ENCODE measurements at regions not wholly inside any gene's neighbourhood (a gene's known extent, or its start where the extent isn't known, plus 50 kb on each side); places are given as distances from the start of the nearest gene placed in this dataset.
"Not testable (repeated sequence)": the region's sequence is repeated elsewhere in the genome, so short reads cannot be mapped to it uniquely, and the experiment has no call there.

DNA sequence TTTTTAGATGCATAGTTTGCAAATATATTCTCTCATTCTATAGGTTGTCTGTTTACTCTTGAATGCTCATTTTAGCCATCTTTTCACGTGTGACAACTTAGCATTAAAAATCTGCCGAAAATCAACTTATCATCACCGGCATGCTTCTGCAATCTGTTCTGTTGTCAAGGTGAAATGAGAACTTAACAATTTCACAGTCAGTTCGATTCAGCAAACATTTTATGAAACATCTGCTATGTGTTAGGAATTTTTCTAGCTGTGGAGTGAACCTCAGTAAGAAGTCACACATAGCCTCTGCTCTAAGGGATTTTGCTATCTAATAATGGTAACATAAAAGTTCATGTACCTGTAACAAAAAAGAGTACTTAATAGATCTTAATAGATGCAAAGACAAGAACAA is 256.1 kb downstream of the ZWINT start:
- DNase-seq (ENCODE audit: low read depth in 2 of 2): no peak

DNA sequence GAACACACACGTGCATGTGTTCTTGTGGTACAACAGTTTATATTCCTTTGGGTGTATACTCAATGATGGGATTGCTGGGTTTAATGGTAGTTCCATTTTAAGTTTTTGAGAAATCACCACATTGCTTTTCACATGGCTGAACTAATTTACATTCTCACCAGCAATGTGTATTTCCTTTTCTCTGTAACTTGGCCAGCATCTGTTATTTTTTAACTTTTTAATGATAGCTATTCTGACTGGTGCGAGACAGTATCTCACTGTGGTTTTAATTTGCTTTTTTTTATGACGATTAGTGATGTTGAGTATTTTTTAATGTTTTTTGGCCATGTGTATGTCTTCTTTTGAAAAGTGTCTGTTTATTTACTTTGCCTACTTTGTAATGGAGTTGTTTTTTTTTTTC is 256.6 kb downstream of the ZWINT start:
- no peak for DNase-seq (ENCODE audit: low read depth in 2 of 2)

DNA sequence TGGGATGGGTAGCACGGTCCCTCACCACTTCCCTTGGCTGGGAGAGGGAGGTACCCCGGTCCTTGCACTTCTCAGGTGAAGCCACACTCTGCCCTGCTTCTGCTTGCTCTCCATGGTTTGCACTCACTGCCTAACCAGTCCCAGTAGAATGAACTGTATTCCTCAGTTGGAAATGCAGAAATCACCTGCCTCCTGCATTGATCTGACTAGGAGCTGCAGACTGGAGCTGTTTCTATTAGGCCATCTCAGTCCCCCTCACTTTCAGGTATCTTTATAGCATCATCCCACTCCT is 264.9 kb downstream of the ZWINT start:
- DNase-seq (ENCODE audit: low read depth in 2 of 2): no peak

DNA sequence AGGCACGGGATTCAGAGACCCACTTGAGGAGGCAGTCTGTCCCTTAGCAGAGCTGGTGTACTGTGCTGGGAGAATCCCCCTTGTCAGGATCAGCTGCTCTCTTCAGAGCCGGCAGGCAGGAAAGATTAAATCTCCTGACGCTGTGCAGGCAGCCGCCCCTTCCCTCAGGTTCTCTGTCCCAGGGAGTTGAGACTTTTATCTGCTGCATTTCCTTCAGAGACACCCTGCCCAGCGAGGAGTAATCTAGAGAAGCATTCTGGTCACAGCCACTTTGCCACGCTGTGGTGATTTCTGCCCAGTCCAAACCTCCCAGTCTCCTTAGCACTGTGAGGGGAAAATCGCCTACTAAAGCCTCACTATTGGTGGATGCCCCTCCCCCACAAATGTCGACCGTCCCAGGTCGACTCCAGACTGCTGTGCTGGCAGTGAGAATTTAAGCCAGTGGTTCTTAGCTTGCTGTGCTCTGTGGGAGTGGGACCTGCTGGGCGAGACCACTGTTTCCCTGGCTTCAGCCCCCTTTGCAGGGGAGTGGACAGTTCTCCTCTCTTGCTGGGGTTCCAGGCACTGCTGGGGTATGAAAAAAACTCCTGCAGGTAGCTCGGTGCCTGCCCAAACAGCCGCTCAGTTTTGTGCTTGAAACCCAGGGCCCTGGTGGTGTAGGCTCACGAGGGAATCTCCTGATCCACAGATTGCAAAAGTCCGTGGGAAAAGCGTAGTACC is 265.4 kb downstream of the ZWINT start:
- DNase-seq (ENCODE audit: low read depth in 2 of 2): no peak

DNA sequence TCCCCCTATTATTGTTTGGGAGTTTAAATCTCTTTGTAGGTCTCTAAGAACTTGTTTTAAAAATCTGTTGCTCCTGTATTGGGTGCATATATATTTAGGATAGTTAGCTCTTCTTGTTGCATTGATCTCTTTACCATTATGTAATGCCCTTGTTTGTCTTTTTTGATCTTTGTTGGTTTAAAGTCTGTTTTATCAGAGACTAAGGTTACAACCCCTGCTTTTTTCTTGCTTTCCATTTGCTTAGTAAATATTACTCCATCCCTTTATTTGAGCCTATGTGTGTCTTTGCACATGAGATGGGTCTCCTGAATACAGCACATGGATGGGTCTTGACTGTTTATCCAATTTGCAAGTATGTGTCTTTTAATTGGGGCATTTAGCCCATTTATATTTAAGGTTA is 267.4 kb downstream of the ZWINT start:
- DNase-seq (ENCODE audit: low read depth in 2 of 2): not testable (repeated sequence)

DNA sequence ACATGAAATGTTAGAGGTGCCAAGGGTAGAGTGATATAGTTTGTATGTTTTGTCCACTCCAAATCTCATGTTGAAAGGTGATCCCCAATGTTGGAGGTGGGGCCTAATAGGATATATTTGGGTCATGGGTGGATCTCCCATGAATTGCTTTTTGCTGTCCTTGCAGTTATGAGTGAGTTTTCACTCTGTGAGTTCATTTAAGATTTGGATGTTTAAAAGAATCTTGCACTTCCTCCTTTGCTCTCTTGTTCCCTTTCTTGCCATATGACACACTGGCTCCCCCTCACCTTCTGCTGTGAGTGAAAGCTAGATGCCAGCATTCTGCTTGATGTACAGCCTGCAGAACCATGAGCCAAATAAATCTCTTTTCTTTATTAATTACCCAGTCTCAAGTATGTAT is 269.2 kb downstream of the ZWINT start:
- DNase-seq (ENCODE audit: low read depth in 2 of 2): no peak

DNA sequence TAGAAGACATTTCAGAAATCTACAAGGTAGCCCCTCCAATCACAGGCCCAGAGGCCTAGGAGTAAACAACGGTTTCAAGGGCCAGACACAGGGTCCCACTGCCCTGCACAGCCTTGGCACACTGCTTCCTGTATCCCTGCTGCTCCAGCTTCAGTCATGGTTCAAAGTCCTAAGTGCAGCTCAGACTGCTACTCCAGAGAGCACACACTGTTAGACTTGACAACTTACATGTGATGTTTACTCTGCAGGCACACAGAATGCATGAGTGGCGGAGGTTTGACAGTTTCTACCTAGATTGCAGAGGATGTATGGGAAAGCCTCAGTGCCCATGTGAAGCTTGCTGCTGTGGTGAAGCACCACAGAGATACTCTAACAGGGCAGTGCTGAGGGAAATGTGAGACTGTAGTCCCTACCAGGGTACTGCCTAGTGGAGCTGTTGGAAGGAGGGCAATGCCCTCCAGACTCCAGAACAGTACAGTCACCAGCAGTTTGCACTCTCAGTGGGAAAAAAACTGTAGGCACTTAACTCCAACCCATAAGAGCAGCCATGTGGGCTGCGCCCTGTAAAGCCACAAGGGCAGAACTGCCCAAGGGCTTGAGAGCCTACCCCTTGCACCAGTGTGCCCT is 270.0 kb downstream of the ZWINT start:
- no peak for DNase-seq (ENCODE audit: low read depth in 2 of 2)

DNA sequence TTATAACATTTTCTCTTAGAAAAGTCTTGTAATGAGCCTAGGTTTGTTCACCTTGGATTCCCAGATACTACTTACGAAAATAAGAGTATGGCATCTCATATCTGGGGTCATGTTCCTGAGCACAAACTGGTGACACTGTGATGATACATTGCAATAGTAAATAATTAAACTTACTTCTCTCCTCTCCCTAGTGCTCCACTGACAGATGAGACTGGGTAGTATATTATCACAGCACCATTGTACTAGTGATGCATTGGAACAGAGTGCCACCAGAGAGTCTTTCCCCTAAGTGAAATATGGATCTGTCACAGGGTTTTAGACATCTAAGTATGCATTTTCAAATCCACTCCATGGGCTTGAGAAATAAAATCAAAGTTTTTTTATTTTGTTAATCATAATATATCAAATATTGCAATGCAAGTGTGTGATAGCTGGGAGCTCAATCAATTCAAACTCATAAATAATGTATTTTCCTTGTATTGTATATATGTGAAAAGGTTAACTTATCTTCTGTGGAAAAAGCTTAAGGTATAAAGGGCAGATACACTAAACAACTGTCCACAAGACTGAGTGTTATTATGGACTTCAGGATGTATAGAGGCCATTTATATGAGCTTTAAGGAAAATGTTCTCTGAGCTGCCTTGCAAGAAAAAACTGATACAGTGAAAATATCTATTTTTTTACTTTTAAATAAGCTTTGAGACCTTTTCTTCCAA is 275.5 kb downstream of the ZWINT start:
- no peak for DNase-seq (ENCODE audit: low read depth in 2 of 2)

DNA sequence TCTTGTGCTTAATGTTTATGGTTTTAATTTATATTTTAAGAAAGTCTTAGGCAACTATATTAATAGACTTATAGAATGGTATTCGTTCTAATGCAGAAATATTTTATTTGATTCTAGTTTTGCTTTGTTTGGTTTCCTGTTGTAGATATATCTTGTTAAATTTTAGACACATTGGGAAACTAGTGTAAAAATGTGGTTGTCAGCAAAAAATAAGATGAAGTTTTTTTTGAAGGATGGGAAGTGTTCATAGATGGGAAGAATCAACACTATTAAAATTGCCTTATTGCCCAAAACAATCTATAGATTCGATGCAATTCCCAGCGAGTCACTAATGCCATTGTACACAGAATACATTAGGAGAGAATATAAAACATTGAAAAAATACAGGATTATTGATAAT is 278.9 kb downstream of the ZWINT start:
- DNase-seq (ENCODE audit: low read depth in 2 of 2): no peak

DNA sequence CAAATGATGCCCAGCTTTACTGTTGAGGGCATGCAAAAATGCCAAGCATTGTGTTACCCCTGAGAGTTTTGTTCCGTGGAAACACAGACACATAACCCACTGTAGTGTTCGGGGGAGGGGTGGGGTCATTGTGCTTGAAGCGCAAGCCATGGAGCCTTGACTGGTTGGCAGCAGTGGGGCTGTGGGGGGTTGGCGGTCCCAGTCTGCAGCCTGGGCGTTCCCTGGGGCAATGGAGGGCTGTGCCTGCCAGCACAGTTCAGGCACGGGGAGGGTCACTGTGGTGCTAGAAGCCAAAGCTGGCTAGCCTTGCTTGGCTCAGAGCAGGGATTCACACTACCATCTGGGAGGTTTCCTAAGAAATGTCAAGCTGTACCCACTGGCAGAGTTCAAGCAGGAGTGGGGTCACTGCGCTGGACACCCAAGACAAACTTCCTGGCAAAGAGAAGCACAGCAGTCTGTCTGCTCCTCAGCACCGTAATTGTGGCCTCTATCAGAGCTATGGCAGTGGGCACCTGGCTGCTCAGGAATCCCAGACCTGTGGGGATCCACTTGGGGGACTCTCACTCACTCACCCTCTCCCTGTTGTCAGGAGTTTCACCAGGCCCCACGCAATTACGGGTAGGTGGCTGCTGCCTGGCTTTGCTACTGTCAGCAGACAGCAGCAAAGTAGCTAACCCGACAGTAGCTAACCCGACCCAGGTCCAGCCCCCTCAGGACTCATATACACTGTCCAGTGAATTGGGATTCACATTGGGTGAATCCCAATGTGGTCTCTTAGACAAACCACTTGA is 292.4 kb downstream of the ZWINT start:
- DNase-seq (ENCODE audit: low read depth in 2 of 2): no peak

DNA sequence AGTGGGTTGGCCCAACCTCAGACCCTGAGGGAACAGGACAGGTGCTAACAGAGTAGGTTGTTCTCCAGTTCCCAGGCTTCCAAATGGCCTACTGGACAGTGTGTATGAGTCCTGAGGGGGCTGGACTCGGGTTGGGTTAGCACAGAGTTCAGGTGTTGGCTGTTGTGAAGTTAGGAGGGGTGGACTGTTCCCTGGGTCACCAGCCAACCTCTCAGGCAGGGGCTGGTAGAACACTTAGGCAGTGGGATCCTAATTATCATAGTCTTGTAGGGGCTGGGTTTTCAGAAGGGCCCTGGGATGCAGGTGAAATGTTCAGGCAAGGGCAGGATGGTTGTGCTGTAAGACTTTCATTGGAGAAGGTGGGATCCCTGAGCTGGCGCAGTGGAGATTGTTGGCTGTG is 293.0 kb downstream of the ZWINT start:
- no peak for DNase-seq (ENCODE audit: low read depth in 2 of 2)

DNA sequence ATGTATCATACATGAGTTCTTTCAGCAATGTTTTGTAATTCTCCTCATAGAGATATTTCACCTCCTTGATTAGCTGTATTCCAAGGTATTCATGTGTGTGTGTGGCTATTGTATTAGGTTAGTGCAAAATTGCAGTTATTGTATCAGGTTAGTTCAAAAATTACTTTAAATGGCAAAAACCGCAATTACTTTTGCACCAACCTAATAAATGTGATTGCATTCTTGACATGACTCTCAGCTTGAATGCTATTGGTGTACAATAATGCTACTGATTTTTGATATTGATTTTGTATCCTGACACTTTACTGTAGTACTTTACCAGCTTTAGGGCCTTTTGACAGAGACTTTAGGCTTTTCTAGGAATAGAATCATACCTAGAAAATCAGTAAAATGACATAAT is 297.4 kb downstream of the ZWINT start:
- DNase-seq (ENCODE audit: low read depth in 2 of 2): no peak

DNA sequence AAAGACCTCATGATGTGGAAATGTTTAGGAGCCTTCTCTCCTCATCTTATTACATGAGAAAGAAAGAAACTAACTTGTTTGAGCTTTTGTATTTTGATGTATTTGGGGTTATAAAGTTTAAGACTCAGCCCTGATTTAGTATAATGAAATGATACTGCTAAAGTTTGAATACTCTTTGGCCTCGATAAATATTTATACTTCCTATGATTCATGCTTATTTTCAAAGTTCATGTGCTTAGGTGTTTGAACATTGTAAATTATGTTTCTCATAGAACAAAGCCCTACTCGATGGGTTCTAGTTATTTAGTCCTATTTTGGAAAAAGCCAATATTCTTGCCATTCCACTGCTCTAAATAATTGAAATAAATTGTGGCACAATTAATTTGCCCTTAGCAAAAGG is 303.2 kb downstream of the ZWINT start:
- DNase-seq (ENCODE audit: low read depth in 2 of 2): no peak

DNA sequence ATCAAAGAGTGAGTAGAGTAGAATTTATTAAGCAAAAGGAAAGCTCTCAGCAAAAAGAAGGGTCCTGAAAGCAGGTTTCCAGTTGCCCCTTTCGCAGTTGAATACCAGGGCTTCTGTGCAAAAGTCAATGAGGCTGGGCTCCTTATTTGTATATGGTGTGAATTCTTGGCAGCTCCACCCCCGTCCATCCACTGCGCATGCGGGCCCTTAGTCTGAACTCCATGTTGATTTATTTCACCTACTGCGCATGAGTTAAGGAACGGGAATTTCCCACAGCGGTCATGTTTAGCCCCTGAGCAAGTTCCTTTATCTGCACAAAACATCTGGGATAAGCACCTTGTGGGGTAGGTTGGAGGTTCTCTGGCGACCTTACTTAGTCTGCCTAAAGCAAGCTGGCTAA is 325.6 kb downstream of the ZWINT start:
- no peak for DNase-seq (ENCODE audit: low read depth in 2 of 2)

DNA sequence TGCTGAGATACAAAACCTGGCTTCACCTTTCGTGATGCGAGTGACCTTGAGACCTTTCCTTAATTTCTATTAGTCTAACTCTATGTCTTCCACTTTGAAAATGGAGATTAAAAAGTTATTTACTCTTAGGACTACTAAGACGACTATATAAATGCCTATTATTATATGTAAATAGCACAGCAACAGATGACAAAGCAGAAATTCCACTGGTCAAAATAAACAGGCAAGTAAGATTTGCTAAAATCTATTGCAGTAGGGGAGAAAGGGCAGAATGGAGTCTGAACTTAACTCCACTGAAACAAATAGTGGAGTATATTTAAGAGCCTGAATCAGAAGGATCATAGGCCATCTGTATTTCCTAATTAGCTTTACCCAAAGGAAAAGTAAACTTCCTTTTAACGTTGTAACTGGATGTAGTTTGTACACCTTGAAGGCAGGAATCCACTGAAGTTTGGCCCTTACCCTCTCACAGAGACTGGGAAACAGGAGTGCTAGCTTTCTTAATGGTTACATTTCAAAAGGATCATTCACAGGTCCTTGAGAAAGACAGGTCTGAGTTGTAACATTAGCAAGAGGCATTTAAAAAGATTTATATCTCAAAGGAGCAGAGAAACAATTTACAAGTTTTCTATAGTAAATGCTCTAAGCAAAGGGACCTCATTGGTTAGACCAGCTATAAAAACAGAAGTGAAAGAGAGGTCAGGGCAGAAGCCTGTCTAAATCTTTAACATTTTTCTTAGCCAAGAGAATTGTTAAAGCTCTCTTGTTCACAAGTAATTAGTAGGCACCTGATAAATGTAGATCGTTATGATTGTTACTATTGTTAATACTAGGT is 332.5 kb downstream of the ZWINT start:
- DNase-seq (ENCODE audit: low read depth in 2 of 2): no peak

DNA sequence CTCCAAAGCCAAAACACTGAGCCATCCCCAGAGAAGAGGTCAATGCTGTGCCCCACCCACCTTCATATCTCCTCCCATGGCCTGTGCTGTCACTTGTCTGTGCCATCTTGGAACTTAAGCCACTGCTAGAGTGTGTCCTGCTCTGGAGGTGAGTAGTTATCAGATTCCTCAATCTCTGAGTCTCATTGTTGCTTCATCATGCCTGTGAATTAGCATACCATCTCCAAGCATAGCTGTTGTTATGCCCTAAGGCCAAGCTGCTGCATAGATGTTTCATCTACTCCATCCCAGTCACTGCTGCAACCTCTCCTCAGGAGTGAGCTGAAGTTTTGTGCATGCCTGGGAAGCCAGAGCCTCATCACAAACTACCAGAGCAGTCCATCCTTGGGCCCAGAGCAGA is 349.0 kb downstream of the ZWINT start:
- DNase-seq (ENCODE audit: low read depth in 2 of 2): no peak

DNA sequence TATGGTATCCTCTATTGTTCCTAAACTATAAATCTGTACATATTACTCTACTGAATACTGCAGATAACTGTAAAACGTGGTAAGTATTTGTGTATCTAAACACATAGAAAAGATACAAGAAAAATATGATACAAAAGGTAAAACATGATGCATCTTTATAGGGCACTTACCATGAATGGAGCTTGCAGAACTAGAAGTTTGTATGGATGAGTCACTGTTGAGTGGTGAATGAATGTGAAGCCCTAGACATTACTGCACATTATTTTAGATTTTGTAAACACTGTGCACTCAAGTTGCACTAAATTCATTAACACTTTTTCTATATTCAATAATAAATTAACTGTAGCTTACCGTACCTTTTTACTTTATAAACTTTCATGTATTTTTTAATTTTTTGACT is 357.5 kb downstream of the ZWINT start:
- no peak for DNase-seq (ENCODE audit: low read depth in 2 of 2)

DNA sequence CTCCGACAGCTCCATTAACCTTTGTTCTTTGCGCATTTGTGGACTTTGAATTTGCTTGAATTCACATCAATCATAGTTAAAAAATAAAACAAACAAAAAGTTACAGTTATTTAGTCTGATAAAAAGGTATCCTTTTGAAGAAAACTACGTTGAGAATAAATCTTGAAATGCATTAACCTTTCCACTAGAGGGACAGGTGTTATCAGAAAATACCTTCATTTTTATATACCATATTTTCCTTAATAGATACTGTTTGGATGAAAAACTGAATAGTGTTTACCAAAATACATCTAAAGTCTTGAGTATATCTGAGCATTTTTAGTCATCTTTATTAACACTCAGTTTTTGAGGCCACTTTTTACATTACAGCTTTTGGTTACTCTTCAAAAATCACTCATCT is 371.9 kb downstream of the ZWINT start:
- DNase-seq (ENCODE audit: low read depth in 2 of 2): no peak

DNA sequence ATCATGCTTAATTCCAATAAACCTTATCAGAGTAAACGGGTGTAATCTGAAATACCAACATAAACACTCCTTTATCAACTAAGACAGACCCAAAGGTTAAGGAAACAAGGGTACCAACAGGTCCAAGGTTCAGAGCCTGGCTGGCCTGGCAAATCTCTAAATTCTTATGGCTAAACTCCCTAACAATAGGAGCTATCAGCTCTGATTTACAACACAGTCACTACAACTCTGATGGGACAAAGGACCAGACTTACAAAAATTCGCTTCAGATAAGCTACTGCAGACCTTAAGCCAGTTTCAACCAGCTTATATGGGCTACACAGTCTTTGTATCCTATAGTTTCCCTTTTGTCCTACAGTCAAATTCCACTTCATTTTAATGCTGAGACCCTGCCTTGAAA is 381.9 kb downstream of the ZWINT start:
- DNase-seq (ENCODE audit: low read depth in 2 of 2): no peak

DNA sequence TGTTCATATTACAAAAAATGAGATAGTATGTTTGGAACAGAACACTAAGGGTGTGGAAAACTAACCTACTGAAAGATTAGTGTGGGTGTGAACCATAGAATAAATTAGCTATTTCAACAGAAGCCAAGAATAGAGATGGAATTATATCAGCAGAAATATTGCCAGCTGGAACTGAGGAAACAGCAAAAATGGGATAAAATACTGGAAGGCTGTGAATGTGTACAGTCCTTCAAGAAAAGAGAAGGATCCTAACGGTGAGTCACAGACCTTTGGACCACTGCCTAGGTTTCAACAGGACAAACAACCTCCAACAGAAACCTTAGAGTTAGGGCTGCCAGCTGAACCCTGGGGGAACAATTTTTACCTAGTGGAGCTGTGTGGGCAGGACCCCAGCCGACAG is 395.0 kb downstream of the ZWINT start:
- DNase-seq (ENCODE audit: low read depth in 2 of 2): peak in 1 of 2 experiments; percentile 12

DNA sequence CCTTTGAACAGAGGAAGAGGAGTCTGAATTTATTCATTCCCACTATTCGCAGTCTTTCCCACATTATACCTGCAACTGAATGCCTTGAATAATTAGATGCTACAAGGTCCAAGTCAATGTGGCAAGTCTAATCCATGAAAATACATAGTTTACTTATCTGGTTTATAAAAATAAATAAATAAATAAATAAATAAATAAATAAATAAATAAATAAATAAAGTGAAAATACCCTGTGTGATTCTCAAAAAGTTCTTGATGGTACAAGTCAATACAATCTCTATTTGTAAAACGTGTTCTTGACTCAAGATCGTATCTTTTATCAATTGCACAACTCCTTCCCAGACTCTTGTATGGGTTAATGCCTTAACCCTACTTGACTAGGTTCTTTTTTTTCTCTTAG is 417.7 kb downstream of the ZWINT start:
- DNase-seq (ENCODE audit: low read depth in 2 of 2): no peak

DNA sequence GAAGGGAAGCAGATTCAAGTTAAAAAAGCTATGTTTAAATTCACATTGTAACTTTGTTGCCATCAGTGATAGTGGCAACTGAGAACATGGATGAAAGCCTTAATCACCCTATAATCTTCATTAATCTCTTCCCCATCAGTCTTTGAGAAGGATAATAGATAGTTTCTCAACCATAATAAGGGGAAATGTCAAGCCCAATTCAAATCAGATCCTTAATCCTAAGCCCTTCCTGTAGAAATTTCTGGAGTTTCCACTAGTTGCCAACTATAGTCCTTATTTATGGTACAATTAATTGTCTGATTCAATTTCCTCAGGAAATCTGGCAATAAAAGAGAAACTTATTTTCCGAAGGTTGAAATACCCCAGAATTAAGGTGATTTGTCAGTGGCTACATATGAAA is 431.8 kb downstream of the ZWINT start:
- no peak for DNase-seq (ENCODE audit: low read depth in 2 of 2)
